DMS79 treated with DMSO at 0.1 percent for 48 hours (cell line): ENCODE measurements at regions not wholly inside any gene's neighbourhood (a gene's known extent, or its start where the extent isn't known, plus 50 kb on each side); places are given as distances from the start of the nearest gene placed in this dataset.

ENCODE experiments used
- DNase-seq: peaks from one replicate; lab custom pipeline; 2025; lab: John Stamatoyannopoulos, UW

GRCh38 chr9:20114974-20115373 lies 326.1 kb upstream of the SLC24A2 start:
- DNase-seq, result no peak

- no peak for DNase-seq
Measured at GRCh38 chr9:20112205-20112783, 323.5 kb upstream of the SLC24A2 start.

- DNase-seq, result no peak
Measured at GRCh38 chr9:20111173-20111843, 322.5 kb upstream of the SLC24A2 start.

GRCh38 chr9:20095430-20096092 lies 306.7 kb upstream of the SLC24A2 start:
- no peak for DNase-seq

GRCh38 chr9:20092561-20092960 lies 303.7 kb upstream of the SLC24A2 start:
- DNase-seq, result no peak

- DNase-seq, result no peak
Measured at GRCh38 chr9:20087481-20087880, 298.6 kb upstream of the SLC24A2 start.

- no peak for DNase-seq
Measured at GRCh38 chr9:20085842-20086241, 297.0 kb upstream of the SLC24A2 start.

- no peak for DNase-seq
Measured at GRCh38 chr9:20084125-20084524, 295.3 kb upstream of the SLC24A2 start.

GRCh38 chr9:20083390-20083789 lies 294.6 kb upstream of the SLC24A2 start:
- DNase-seq, result no peak

GRCh38 chr9:20082831-20083230 lies 294.0 kb upstream of the SLC24A2 start:
- DNase-seq, result no peak

GRCh38 chr9:20082406-20082805 lies 293.6 kb upstream of the SLC24A2 start:
- DNase-seq, result no peak

GRCh38 chr9:20078246-20078645 lies 289.4 kb upstream of the SLC24A2 start:
- no peak for DNase-seq

- DNase-seq, result no peak
Measured at GRCh38 chr9:20074291-20074690, 285.5 kb upstream of the SLC24A2 start.

GRCh38 chr9:20070336-20070735 lies 281.5 kb upstream of the SLC24A2 start:
- DNase-seq, result no peak

- no peak for DNase-seq
Measured at GRCh38 chr9:20065796-20066700, 277.2 kb upstream of the SLC24A2 start.

GRCh38 chr9:20065046-20065445 lies 276.2 kb upstream of the SLC24A2 start:
- no peak for DNase-seq

GRCh38 chr9:20054734-20055133 lies 265.9 kb upstream of the SLC24A2 start:
- no peak for DNase-seq

- DNase-seq, result no peak
Measured at GRCh38 chr9:20048985-20049384, 260.1 kb upstream of the SLC24A2 start.

- DNase-seq, result no peak
Measured at GRCh38 chr9:20048437-20048836, 259.6 kb upstream of the SLC24A2 start.

GRCh38 chr9:20044686-20045085 lies 255.8 kb upstream of the SLC24A2 start:
- no peak for DNase-seq

GRCh38 chr9:20043461-20043860 lies 254.6 kb upstream of the SLC24A2 start:
- DNase-seq, result no peak

GRCh38 chr9:20043035-20043434 lies 254.2 kb upstream of the SLC24A2 start:
- DNase-seq, result no peak
